ENCODE measurements at regions not wholly inside any gene's neighbourhood (a gene's known extent, or its start where the extent isn't known, plus 50 kb on each side); places are given as distances from the start of the nearest gene placed in this dataset.

GRCh38 chr13:94968757-94969086 lies 256.4 kb upstream of the SOX21 start:
- Histone ChIP-seq H3K27me3 (ENCODE audit: insufficient read depth, low read length, poor library complexity) (no peaks in the 10 kb centered on the region), H3K27ac (ENCODE audit: low read length) (no peak overlapping the region), H3K36me3 (ENCODE audit: insufficient read depth, low read length) (no peaks in the 10 kb centered on the region), H4K20me1 (ENCODE audit: insufficient read depth, low read length) (no peaks in the 10 kb centered on the region), H2AFZ (ENCODE audit: low read depth, low read length) (no peak overlapping the region), H3K9ac (ENCODE audit: low read depth, low read length) (no peak overlapping the region), H3K4me3 (ENCODE audit: low read depth in 1 of 2, low read length in 2 of 2) (no peak overlapping the region), H3K9me3 (ENCODE audit: insufficient read depth, low read length, severe bottlenecking) (no peaks in the 10 kb centered on the region), H3K4me1 (ENCODE audit: insufficient read depth, low read length) (no peaks in the 10 kb centered on the region), H3K4me2 (ENCODE audit: insufficient read depth, low read length) (no peak overlapping the region), H3K79me2 (ENCODE audit: insufficient read depth, low read length) (no peaks in the 10 kb centered on the region)
- no peak for ATAC-seq (ENCODE audit: insufficient read depth, low read depth)
- TF ChIP-seq EZH2 (IDR thresholded peaks at IDR 0.05; ENCODE audit: borderline replicate concordance, low read depth, low read length, severe bottlenecking) (no peak), CTCF (IDR thresholded peaks at IDR 0.05; ENCODE audit: borderline replicate concordance, extremely low read depth, low read length, poor library complexity, severe bottlenecking) (no peak)
- DNase-seq: no peak

- no peak overlapping the region for H3K9ac ChIP-seq (ENCODE audit: low read depth, low read length)
Observed at GRCh38 chr13:94968040-94968756, 255.9 kb upstream of the SOX21 start.

GRCh38 chr13:94967183-94968039 lies 255.1 kb upstream of the SOX21 start:
- ATAC-seq (ENCODE audit: insufficient read depth, low read depth): no peak

More at GRCh38 chr13:94968040-94968756, 255.9 kb upstream of the SOX21 start:
- ATAC-seq (ENCODE audit: insufficient read depth, low read depth) (no peak), DNase-seq (no peak)
- Histone ChIP-seq H3K27me3 (ENCODE audit: insufficient read depth, low read length, poor library complexity) (no peaks in the 10 kb centered on the region), H3K4me2 (ENCODE audit: insufficient read depth, low read length) (no peak overlapping the region), H3K9me3 (ENCODE audit: insufficient read depth, low read length, severe bottlenecking) (no peaks in the 10 kb centered on the region), H3K4me1 (ENCODE audit: insufficient read depth, low read length) (no peaks in the 10 kb centered on the region), H3K79me2 (ENCODE audit: insufficient read depth, low read length) (no peaks in the 10 kb centered on the region), H4K20me1 (ENCODE audit: insufficient read depth, low read length) (no peaks in the 10 kb centered on the region), H3K4me3 (ENCODE audit: low read depth in 1 of 2, low read length in 2 of 2) (no peak overlapping the region), H3K36me3 (ENCODE audit: insufficient read depth, low read length) (no peaks in the 10 kb centered on the region), H3K27ac (ENCODE audit: low read length) (no peak overlapping the region), H2AFZ (ENCODE audit: low read depth, low read length) (no peak overlapping the region)
- TF ChIP-seq CTCF (IDR thresholded peaks at IDR 0.05; ENCODE audit: borderline replicate concordance, extremely low read depth, low read length, poor library complexity, severe bottlenecking): no peak
- no peak for TF ChIP-seq EZH2 (IDR thresholded peaks at IDR 0.05; ENCODE audit: borderline replicate concordance, low read depth, low read length, severe bottlenecking)

More at GRCh38 chr13:94967183-94968039, 255.1 kb upstream of the SOX21 start:
- TF ChIP-seq CTCF (IDR thresholded peaks at IDR 0.05; ENCODE audit: borderline replicate concordance, extremely low read depth, low read length, poor library complexity, severe bottlenecking) (no peak), EZH2 (IDR thresholded peaks at IDR 0.05; ENCODE audit: borderline replicate concordance, low read depth, low read length, severe bottlenecking) (no peak)
- Histone ChIP-seq H3K4me3 (ENCODE audit: low read depth in 1 of 2, low read length in 2 of 2) (no peak overlapping the region), H3K36me3 (ENCODE audit: insufficient read depth, low read length) (no peaks in the 10 kb centered on the region), H3K9ac (ENCODE audit: low read depth, low read length) (no peak overlapping the region), H4K20me1 (ENCODE audit: insufficient read depth, low read length) (no peaks in the 10 kb centered on the region), H3K27ac (ENCODE audit: low read length) (no peak overlapping the region), H3K4me1 (ENCODE audit: insufficient read depth, low read length) (no peaks in the 10 kb centered on the region), H3K9me3 (ENCODE audit: insufficient read depth, low read length, severe bottlenecking) (no peaks in the 10 kb centered on the region), H3K4me2 (ENCODE audit: insufficient read depth, low read length) (no peak overlapping the region), H3K79me2 (ENCODE audit: insufficient read depth, low read length) (no peaks in the 10 kb centered on the region), H2AFZ (ENCODE audit: low read depth, low read length) (no peak overlapping the region), H3K27me3 (ENCODE audit: insufficient read depth, low read length, poor library complexity) (no peaks in the 10 kb centered on the region)
- DNase-seq: no peak

All from DND-41 (cell line).